ELR (cell line): ENCODE measurements at regions not wholly inside any gene's neighbourhood (a gene's known extent, or its start where the extent isn't known, plus 50 kb on each side); places are given as distances from the start of the nearest gene placed in this dataset.

ENCODE experiments used
- DNase-seq: peaks from one replicate; pipeline ENCODE4 v3.0.0-alpha.2; 2015; ENCODE audit warnings: low read depth

DNA sequence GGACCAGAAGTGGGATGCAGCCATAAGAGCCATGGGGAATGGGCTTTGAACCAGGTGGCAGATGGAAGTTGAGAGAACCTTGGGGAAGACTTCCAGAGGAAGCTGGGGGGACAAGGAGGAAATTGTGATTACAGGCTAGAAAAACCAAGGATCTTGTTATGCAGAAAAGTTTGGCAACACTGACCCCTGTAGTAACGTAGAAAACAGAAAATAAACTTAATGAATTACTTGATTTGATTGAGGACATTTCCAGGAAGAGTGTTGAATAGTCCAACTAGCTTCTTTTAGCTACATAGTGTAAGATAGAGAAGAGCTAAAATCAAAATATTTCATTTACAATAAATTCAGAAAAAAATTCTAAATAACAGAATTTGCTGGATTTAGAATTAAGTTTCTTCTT is 91.9 kb upstream of the GPC1 start:
- no peak for DNase-seq

- DNase-seq = peak; percentile 27
These were observed 90.6 kb upstream of the GPC1 start for GRCh38 chr2:240344904-240345303.

DNA sequence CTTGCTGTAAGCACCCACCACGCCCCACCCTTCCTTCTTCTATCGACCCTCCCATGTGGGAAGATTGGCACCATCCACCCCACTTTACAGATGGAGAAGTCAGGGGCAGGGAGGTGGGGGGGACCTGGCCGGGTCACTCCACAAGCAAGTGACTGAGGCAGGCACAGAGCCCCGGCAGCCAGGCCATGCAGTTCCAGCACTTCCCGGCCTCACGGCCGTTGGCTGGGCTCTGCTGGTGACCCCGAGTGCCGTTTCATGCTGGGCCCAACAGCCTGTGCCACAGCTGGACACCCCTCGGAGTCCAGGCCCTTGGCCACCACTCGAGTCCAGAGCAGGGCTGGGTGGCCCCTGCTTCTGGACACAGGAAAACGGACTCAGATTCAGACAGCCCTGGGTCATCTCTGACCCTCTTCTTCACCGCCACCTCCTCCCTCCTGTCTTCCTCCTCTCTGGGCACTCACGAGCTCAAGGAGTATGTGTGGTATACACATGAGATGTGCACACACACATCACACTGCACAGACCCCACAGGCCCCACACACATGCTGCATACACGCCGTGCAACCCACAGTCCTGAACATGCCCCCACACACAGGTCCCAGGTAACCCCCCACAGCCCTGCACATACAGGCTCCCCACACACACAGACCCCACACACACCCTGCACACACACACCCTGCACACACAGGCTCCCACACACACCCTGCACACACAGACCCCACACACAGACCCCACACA is 89.3 kb upstream of the GPC1 start:
- DNase-seq = no peak

- no peak for DNase-seq
These were observed 88.6 kb upstream of the GPC1 start for GRCh38 chr2:240346753-240347372.

GRCh38 chr2:240347373-240347940 is 88.0 kb upstream of the GPC1 start:
- DNase-seq = no peak

- DNase-seq = no peak
These were observed 87.4 kb upstream of the GPC1 start for GRCh38 chr2:240347949-240348500.

DNA sequence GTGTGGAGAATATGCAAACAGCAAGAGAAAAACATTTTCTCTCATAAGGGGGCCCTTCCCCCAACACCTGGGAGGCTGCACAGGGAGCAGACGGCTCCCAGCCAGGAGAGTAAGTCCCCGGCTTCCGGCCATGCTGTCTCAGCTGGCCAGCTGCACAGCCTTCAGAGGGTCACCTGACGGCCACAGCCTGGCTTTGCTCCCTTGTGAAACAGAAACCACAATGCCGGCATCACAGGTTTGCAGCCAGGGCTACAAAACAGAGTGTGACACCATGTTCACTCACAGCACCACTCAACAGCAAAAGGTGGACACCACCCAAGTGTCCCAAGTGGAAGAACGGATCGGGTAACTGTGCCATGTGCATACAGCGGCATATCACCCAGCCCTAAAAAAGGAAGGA is 86.9 kb upstream of the GPC1 start:
- DNase-seq = no peak

- no peak for DNase-seq
These were observed 86.1 kb upstream of the GPC1 start for GRCh38 chr2:240349133-240350005.

DNA sequence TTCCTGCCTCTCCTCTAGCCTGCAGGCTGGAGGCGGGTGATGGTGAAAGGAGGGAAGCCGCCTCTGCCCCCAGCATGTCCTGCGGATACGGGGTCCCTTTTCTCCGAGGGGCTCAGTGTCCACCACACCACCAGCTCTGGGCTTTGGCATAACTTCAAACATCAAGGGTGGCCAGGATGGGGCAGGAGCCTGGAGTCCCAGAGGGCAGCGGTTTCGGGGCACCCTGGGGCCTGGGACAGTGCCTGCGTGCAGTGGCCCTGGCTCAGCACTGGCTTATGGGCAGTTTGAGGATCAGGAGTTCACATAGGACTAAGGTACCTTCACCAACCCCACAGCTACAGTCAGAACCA is 85.5 kb upstream of the GPC1 start:
- no peak for DNase-seq

- no peak for DNase-seq
These were observed 84.8 kb upstream of the GPC1 start for GRCh38 chr2:240350696-240351087.

DNA sequence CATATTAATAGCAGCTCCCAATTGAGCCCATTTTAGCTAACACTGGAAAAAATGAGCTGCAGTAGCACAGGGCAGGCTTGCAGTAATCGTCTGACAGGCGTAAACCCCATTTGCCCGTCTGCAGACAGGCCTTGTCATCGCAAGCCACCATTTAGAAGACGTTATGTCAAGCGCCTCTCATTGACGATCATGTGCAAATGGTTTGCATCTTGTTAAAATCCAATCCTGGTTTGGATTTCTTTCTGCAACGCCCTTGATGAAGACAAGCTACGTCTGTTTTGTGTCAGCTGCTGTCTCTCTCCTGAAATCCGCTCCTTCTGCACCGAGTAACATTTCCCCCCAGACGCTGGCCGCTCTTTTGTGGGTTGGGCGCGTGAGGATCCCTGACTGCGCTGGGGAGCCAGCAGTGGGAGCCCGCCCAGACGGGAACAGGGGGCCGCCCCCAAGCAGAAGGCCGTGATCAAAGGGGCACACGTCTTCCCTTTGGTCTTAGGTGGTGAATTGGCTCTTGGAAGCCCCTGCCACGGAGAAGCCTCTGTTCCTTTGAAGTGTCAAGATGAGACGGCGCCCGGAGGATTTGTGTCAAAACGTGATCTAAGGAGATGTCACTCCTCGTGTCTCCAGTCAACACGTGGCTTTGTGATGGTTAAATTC is 84.2 kb upstream of the GPC1 start:
- DNase-seq = no peak

DNA sequence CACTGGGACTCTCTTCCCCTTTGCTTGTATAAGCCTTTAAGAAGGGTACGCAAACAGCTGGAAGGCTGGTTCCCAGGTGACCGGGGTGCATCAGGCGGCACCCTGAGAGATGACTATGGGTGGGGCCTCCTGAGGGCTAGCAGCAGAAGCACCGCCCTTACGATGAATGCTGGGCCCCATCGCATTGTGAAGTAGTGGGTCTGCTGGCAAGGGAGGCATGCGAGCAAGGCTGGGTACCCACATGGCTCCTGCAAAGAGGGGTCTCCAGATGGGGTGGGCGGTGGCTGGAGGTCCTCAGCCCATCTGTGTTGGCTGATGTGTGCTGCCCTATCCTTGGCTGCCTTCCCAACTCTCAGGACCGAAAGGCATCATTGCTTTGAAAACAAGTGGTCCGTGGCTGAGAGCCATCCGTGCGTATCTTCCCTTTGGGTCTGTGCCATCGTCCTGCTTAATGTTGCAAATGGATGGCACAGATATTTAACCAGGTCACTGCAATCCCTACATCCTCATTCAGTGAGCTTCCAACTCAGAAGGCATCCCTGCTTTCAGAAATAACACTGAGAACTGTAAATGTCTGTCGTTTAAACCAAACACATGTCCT is 83.5 kb upstream of the GPC1 start:
- no peak for DNase-seq

DNA sequence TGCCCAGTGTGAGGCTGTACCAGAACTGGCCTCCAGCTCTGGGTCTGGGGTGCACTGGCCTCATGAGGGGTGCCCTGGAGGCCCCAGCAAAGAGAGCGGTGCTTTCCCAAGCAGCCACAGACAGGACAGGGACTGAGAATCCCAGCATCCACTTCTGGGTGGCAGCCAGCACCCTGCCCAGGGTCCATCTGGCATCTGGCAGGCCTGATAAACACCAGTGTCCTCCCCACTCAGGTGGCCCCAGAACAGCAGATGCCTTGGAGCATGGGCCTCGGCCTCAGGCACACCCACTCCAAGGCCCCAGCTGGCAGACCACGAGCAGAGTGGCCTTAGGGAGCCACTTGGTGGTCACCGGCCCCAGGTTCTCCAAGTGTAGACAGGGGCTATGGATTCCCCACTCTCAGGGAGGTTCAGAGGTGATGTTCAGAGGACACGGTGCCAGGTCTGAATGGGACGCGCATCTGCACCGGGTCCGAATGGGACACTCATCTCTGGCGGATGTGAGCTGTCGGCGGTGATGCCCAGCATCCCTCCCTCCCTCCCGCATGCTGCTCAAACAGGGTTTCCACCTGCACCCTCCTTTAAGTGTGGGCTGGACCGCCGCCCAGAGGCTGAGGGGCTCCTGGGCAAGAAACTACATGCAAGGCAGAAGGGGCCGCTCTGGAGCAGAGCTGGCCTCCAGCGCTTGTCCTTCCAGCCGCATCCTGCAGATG is 82.2 kb upstream of the GPC1 start:
- no peak for DNase-seq

- DNase-seq = no peak
These were observed 81.5 kb upstream of the GPC1 start for GRCh38 chr2:240353944-240354343.

GRCh38 chr2:240355001-240355891 is 80.2 kb upstream of the GPC1 start:
- peak; percentile 28 for DNase-seq

DNA sequence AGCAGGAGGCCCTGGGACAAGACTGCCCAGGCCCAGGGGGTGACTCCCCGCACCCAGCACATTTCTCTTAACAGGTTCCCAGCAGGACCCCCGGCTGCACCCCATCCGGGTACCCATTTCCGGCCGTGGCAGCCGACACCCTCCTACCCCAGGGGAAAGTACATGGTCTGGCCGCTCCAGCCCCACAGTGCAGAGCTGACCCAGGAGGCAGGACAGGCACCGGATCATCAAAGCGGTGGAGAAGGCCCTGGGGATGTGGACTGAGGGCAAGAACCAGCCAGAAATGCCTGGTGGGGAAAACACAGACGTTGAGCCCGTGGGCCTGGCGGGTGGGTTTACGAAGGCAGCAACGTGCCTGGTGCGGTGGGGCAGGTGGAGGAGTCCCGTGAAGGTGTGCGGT is 79.5 kb upstream of the GPC1 start:
- DNase-seq = no peak

GRCh38 chr2:240356700-240357640 is 78.5 kb upstream of the GPC1 start:
- DNase-seq = no peak

GRCh38 chr2:240357641-240358012 is 77.8 kb upstream of the GPC1 start:
- DNase-seq = no peak

DNA sequence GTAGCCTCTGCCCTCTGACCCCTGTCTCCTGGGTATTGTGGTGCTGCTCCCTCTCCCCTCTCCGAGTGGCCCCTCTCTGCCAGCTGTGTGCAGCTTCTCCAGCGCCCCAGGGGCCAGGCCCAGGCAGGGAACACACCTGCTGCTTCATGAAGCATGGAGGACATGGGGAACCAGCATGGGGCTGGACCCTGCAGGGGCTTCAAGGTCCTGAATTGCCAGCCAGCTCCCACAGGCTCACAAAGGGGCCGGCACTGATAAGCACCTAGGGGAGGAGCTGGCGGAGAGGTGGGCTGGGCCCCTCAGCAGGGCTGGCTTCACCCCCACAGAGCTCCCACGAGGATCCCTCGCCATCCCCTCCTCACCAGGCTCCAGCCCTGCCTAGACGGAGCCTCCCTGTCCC is 77.4 kb upstream of the GPC1 start:
- DNase-seq = no peak
